CD4-positive, alpha-beta T cell treated with Interleukin-15 for 4 hours (primary cell): ENCODE measurements at regions not wholly inside any gene's neighbourhood (a gene's known extent, or its start where the extent isn't known, plus 50 kb on each side); places are given as distances from the start of the nearest gene placed in this dataset.

ENCODE experiments used
- DNase-seq: peaks from one replicate; pipeline ENCODE4 v3.0.0-alpha.2; 2020; ENCODE audit warnings: low spot score

DNA sequence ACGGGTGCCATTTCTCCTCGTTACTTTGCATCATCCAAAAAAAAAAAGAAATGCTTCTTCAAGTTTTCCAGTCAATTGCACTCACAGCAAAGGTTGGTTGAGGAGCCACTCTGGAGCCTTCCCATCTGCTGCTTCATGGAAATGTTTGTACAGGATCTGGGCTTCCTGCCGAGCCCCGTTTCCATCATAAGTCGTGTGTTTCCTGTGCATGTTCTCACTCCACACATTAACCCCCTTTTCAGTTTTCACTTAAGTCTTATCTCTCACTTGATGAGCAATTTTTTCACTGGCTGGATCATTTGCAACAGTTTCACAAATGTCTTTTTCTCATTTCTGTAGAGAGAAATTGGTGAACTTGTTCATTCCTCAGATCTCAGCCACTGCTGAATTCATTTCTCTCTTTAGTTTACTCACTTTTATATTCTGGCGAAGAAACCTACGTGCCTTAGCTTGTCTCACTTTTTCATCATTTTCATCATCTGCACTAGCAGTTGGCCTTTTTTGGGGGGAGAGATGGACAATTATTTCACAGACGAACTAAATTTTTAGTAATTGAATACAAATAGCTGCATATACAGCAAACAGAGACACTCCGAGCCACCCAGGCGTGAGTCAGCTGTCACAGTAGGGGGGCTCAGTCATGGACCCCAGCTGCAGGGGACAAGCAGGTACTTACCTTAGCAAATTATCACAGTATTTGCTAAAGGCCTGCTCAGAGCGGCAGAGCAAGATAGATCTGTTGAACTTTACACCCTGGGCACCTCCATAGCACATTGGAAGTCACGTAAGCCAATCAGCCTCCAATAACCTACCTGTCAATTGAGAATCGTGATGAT lies 750.8 kb upstream of the ID2 start:
- DNase-seq, result no peak

DNA sequence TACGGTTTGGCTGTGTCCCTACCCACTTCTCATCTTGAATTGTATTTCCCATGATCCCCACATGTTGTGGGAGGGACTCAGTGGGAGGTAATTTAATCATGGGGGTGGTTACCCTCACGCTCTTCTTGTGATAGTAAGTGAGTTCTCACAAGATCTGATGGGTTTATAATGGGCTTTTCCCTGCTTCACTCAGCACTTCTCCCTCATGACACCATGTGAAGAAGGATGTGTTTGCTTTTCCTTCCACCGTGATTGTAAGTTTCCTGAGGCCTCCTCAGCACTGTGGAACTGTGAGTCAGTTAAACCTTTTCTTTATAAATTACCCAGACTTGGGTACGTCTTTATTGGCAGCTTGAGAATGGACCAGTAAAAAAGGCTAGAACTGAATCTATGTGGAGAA lies 750.0 kb upstream of the ID2 start:
- DNase-seq, result no peak

DNA sequence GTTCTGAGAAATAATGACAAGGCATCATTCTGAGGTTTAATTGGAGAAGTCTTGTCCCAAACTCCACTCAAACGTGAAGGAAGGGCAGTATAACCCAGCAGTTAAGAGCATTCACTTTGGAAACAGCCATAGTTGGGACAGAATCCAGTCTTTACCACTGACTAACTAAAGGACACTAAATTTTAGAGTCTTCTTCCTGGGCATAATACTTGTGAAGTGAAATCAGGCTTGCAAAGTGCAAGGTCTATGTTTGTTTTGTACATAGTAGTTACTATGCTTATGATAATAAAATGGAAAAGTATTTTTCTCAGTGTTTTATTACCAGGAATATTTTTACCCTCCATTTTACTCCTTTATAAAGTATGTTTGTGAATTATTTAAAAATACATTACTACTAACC lies 748.2 kb upstream of the ID2 start:
- DNase-seq, result no peak

DNA sequence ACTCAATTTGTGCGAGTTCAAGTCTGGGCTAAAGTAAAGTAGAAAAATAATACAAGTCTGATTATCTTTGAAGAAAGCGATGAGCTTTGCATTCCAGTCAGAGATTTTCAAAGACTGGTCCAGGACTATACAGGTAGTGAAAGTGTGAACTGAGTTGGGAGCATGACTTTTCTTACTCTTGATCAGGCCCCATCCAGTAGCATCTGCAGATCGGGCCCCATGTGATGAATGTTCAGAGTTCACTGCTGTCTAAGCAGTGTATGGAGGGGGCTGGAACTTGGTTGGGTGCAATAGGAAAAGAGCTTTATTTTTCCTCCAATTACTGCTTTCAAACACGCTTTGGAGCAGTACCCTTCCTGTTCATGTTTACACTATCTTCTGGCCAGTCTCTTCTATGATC lies 747.4 kb upstream of the ID2 start:
- DNase-seq, result no peak

DNA sequence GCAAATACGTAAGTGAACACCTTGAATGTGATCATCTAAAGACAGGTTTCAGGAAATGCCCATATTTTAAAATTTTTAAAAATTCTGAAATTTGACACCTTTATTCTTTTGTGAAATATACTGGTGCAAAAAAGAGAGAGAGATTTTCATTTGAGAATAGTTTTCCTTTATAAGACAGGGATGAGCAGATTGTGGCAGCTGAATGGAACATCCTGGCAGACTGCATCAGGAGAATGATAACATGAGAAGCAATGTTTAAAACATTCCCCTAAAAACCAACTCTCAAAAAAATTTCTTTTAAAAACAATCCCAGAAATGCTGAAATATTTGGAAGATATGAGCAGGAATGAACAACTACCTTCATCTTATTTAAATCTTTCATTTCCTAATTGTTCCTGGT lies 744.8 kb upstream of the ID2 start:
- no peak for DNase-seq

DNA sequence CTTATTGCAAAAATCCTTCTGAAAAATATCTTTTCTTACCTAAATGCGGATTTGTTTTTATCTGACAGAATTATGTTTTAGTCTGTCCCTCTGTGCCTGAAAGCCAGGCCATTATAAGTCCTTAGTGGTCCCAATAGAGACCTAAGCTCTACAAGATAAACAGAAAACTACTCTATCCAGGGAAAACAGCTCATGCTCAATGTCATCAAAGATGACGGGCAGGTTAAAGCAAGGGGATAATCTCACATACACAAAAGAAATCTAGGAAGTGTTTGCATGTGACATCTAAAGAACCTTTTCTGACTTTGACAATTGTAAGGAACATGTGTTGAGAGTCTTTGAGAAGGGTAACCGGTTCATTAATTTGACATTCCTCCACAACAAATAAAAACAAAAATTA lies 741.1 kb upstream of the ID2 start:
- DNase-seq, result no peak

DNA sequence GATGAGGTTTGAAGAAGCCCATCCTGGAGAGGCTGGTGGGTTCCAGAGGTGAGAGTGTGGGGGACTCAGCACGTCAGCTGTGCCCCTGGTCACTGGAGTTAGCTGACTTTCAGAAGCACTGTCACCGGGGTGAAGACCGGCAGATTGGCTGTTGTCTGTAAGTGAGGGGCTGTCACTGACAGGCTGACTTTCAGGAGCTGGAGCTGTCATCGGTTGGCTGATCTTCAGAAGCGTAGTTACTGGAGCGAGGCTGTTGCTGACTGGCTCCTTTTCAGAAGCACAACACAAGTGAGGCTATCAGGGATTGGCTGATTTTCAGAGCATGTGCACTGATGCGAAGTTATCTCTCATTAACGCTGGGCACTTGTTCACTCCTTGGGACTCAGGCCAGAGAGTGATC lies 738.4 kb upstream of the ID2 start:
- DNase-seq, result no peak

DNA sequence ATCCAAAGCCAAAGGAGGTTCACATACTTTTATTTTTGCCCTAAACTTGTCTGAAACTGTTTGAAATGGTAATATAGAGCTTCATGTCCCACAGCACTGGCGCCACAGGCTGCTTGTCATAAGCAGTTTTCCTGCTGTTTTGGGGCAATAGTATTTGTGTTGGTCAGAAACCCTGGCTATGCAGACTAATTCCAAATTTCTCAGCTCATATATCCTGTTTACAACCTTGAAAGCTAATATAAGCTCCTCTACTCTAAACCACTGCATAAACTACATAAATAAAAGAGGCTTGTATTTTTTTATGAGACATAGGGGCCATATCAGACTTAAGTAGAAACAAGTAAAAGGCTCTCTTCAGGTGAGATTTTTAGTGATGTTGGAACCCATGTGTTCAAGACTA lies 736.8 kb upstream of the ID2 start:
- DNase-seq, result no peak

DNA sequence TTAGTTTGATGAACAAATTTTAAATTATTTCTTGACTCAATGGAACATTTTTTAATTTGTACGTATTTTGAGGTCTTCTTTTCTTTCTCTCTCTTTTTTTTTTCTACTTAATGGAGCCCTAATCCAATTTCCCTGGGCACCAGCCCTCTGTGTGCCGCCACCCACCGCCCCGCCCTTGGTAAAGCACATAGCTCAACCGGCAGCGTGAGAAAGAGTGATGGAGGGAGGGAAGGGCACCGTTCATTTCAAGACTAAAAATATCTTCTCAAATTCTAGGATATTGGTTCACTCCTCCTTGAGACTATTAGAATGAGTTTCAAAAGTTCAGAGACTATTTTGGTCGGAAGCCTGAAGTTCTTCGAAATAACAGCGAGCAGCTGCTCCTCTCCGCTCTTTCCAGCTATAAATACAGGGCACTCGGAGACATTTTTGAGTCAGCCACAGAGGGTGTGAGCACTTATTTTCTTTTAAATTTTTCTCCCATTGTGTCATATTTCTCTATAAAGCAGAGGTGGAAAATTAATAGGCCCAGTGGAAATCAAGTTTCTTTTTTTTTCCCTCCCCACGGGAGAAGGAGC lies 731.7 kb upstream of the ID2 start:
- no peak for DNase-seq

DNA sequence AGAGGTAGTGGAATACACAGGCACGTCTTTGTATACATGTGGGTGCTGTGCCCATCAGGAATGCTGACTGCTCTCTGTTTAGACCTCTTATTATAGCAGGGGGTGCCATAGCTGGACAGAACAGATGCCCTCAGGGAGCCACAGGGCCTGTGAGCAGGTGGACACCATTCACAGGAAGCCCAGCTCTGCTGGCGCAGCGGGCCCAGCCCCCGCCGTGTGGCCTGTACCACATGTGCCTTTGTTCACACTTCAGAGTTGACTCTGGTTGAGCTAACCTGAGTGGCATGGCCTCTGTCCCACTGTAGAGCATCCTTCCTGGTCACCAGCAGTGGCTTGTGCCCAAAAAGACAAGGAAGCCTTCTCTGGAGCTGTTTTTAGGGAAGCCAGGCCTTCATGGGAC lies 730.9 kb upstream of the ID2 start:
- DNase-seq, result no peak

DNA sequence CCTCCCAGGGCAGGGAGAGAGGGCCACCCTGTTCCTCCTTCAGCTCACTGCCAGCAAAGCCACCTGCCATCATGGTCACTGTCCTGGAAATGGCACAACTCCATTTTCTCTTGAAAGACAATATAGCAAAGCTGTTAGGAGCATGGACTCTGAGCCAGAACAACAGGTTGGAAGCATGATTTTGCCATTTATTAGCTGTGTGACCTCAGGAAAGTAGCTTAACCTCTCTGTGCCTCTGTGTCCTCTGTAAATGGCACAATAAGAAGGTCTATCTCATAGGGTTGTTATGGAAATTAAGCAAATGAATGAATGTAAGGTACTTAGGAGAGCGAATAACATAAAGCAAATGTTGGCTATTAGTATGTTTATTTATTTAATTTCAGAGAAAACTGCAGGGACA lies 730.4 kb upstream of the ID2 start:
- no peak for DNase-seq

DNA sequence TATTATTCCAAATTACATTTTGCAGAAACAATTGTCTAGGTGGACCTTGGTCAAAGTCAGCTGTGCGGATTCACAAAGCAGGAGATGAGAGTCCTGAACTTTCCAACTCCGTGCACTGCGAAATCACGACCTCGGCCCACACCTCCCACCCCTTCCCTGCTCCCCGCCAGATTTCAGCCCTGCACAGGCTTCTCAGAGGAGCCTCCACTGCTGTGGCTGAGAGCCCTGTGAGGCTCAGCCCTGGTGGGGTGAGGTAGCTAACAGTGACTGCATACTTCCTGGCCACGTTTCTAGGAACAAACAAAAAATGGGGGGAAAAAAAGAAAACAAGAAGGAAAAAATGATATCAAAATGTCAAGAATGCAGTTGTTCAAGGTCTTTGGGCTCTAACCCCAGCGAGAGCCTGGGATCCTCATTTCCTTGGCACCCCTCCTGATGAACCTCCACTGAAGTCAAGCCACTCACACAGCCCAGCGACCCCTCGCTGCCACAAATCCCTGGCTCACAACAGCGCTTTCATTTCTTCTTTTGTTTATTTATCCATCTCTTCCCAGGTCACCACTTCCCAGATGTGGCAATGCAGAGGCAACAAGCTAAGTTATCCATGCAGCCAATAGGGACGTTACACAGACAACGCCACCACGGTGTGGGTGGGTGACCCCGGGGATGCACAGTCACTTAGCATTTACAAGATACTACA lies 729.7 kb upstream of the ID2 start:
- no peak for DNase-seq

DNA sequence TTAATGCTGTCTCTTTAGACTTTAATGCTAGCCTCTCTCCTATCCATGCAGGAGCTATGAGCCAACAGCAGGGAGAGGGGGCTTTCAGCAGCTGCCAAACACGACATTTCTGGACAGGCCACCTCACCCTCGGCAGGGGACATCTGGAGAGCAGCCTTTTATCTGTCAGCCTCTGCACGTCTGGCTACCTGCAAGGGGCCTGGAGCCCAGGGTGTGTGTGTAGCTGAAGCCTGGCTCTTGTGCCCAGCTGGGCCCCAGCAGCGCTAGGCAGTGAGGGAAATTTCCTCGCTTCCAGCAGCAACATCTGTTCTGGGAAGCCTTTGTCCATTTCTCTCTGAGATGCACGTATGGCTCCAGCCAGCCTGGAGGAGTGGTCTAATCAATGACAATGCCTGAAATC lies 728.7 kb upstream of the ID2 start:
- DNase-seq, result no peak

DNA sequence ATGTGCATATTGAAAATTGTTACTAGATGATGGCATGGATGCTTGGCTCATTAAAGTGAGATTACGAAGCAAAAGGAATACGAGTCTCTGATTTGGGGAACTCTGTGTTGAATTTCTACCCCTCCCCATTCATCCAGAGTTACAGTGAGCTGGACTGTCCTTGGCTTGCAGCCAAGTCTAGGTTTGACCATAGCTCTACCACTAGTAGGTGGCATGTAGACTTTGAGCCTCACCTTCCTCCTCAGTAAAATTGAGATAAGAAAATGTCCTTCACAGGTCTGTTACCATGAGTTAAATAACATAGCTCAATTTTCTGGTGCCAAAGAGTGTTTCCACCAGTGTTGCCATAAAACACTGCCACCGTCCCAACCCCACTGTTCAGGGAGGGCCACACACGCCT lies 727.6 kb upstream of the ID2 start:
- DNase-seq, result no peak

DNA sequence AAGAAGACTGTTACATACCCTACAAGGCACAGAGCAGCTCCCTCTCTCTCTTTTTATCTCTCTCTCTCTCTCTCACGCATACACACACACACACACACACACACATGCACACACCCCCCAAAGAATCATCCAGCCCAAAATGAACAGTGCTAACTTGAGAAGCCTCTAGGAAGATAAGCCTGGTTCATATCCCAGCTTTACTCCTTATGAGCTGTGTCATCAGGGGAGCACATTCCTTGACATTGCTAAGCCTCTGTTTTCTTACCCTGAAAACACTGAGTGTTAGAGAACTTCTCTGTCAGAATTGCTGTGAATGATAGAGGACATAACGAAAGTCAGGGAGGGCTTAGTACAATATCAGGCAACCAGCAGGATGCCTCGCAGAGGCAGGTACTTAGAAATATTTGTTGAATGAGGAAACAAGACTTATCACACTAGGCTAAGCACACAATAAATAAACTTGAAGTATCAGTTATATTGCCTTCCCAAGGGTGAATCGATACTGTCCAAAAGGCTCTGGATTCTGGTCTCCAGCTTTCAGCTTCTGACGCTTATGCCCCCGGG lies 725.6 kb upstream of the ID2 start:
- DNase-seq, result no peak

DNA sequence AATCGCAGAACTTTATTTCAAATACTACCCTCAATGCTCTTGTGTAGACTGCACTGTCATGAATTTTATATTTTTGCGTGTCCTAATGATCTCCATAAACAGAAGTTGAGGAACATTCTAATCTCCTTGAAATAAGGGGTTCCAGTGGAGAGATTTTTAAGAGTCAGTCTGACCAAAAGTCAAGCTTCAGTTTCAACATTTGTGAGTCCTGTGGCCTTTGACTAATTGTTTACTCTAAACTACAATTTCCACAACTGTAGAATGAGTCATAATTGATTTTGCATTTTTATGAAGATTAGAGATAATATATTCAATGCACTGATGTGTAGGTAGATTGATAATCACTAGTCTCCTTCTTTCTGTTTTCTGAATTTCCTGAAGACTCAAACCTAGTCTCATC lies 720.3 kb upstream of the ID2 start:
- DNase-seq, result no peak

DNA sequence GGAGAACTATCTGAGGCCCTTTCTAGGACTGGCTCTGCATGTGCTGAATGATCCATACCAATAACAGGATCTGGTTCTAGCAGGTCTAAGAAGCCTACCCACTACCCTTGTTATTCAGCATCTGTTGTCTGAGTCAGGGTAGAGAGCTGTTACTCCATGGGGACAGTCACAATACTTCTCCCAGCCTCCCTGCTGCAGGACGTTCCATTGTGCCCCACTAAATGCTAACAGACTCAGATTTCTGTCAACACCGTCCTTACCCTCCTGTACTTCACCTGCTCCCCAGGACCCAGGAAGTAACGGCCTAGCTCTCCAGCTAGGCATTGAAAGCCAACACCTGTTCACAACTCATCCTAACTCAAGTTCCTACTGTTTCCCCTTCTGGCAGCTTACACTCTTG lies 719.7 kb upstream of the ID2 start:
- DNase-seq, result no peak

DNA sequence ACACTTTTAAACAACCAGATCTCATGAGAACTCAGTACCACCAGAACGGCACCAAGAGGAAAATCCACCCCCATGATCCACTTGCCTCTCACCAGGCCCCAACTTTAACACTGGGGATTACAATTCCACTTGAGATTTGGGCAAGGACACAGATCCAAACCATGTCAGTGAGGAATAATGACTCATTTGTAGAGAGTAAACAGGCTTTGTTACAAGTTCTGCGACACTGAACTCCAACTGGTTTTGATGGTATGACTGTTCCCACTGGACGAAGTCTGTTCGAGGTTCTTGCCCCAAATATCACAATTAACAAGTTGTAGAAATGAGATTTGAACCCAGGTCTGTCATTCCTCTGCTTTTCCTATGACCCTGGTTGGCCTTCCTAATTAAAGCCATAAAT lies 718.1 kb upstream of the ID2 start:
- DNase-seq, result no peak

DNA sequence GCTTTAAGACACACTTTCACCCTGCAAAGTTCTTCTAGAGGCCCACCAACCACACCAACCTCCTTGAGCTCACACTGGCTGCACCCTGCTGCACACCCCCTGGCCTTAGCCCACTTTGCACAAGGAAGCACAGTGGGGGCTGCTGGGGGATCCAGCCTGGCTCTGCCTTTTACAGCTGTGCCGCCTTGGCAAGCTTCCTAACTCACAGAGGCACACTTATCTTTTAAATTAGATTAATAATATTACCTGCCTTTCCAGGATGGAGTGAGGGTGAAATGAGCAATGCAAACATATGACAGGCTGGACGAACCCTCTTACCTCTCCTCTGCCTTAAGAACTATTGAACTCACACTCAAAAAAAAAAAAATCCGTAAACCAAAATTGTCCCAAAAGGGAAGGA lies 715.8 kb upstream of the ID2 start:
- no peak for DNase-seq

DNA sequence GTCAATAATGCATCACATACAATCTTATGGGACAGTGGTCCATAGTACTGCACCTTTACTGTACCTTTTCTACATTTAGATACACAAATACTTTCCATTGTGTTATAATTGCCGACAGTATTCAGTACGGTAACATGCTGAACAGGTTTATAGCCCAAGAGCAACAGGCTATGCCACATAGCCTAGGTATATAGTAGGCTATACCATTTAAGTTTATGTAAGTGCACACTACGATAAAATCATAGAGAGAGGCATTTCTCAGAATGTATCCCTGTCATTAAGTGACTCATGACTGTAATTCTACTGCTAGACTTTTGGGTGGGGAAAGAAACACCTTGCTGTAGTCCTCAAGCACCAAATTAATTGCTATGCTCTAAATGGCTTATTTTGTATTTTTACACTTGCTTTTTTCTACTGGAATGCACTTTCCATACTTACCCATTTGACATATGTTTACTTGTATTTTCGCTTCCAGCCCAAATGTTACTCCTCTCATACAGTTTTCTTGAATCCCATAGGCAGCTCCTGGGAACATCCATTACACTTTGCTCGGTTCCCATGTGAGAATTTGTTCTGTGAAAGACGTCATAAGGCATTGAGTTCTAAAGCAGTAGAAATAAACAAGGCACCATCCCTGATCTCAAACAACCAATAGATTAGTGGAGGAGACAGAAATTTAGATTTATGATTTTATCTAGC lies 714.0 kb upstream of the ID2 start:
- DNase-seq, result no peak

DNA sequence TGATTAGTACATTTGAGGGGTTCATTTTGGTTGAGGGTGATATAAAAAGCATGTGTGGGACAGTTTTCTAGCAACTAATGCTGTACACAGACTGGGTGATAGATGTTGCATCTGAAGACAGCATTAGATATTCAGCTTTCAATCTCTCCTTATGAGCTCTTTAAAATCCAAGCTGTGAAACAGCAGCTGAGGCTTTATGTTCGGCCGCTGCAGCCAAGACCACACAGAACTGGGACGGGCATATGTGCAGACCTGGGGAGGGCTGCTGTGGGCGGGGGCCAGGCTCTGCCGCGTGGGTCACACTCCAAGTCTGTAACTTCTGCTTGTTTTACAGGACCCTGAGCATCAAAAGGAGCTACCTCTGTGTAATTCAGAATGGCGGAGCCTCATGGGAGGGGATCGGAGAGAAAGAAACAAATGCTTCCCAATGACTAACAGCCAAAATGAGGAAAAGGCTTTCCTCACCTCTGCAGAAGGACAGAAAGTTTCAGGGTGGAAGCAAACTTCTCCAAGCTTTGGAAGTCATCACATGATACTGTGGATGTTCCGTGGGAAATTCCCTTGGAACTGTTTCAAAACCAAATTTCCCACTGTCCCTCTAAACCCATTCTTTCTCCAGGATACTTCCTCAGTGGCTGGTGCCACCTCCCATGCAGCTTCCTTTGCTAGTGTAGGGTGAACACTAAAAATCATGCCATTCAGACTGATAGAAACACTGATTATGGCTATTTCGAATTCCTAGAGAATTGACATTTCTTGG lies 711.9 kb upstream of the ID2 start:
- DNase-seq, result no peak

DNA sequence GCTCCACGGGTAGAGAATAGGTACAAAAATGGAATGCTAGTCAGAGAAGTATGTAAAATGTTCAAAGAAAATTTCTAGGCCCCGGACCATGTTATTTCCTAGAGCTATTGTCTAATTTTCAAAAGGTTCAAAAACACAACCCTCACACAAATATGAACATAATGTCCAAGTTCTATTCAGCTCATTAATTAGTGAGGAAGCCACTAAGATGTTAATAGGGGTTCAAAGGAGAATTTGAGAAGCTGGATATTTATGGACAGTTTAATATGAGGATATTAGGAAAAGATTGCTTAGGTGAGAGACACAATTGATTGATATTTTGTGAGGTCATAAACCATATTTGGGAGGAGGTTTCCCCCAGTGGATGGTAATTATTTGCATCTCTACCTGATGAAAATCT lies 710.6 kb upstream of the ID2 start:
- no peak for DNase-seq
